ENCODE measurements at regions not wholly inside any gene's neighbourhood (a gene's known extent, or its start where the extent isn't known, plus 50 kb on each side); places are given as distances from the start of the nearest gene placed in this dataset.
"Not testable (repeated sequence)": the region's sequence is repeated elsewhere in the genome, so short reads cannot be mapped to it uniquely, and the experiment has no call there.

DNA sequence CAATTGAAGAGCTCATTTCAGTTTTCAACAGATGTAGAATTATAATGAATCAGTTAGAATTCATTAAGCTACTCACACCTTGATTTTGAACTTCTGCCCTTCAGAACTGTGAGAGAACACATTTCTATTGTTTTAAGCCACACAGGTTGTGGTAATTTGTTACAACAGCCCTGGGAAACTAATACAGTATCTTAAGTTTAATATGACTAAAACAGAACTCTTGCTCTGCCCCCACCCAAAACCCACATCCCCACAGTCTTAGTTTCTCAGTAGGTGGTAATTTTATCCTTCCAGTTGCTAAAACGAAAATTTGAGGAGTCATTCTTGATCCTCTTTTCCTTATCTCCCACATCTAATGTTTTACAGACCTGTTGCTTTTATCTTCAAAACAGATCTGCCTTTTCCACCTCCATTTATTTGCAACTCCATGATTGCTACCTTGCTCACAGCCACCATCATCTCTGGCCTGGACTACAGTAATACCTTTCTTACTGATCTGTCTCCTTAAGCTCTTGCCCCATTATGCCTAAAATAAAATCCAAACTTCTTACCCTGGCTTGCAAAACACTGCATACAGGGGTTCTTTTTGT, 72.8 kb upstream of the NXPH1 start:
- TF ChIP-seq, protein P1, sequence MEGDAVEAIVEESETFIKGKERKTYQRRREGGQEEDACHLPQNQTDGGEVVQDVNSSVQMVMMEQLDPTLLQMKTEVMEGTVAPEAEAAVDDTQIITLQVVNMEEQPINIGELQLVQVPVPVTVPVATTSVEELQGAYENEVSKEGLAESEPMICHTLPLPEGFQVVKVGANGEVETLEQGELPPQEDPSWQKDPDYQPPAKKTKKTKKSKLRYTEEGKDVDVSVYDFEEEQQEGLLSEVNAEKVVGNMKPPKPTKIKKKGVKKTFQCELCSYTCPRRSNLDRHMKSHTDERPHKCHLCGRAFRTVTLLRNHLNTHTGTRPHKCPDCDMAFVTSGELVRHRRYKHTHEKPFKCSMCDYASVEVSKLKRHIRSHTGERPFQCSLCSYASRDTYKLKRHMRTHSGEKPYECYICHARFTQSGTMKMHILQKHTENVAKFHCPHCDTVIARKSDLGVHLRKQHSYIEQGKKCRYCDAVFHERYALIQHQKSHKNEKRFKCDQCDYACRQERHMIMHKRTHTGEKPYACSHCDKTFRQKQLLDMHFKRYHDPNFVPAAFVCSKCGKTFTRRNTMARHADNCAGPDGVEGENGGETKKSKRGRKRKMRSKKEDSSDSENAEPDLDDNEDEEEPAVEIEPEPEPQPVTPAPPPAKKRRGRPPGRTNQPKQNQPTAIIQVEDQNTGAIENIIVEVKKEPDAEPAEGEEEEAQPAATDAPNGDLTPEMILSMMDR (conservative IDR thresholded peaks at IDR 0.05; ENCODE audit: low read depth, low read length): no peak
- H3K4me3 ChIP-seq (ENCODE audit: low read length): no peak overlapping the region
- no peak for DNase-seq (ENCODE audit: low read depth)

DNA sequence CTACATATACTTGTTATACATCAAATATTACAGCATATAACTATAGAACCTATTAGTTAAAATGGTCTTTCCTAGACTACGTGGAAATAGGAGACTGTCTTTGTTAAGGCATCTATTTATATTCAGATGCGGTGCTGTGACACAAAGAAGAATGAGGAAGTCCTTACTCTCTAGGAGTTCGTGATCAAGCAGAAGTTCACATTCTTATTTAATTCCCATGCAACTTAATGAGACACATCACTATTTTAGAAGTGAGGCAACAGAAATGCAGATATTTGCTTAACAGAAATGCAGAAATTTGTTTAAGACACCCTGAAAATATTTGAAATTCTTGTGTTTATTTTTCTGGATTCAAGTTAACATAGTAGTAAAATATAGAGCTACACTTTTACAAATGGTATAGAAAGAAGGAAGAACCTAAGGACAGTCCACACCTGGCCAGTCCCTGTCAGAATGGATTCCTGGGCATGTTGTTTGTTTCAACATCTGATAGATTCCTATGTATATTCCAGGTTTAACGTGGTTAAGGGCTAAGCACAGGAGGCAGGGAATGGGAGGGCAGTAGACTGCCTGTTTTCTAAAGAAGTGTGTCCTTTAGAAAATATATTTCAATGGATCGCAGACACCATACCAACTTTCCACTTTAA, 70.6 kb upstream of the NXPH1 start:
- DNase-seq (ENCODE audit: low read depth): no peak
- H3K4me3 ChIP-seq (ENCODE audit: low read length): no peak overlapping the region
- TF ChIP-seq, protein P1 (conservative IDR thresholded peaks at IDR 0.05; ENCODE audit: low read depth, low read length): no peak

DNA sequence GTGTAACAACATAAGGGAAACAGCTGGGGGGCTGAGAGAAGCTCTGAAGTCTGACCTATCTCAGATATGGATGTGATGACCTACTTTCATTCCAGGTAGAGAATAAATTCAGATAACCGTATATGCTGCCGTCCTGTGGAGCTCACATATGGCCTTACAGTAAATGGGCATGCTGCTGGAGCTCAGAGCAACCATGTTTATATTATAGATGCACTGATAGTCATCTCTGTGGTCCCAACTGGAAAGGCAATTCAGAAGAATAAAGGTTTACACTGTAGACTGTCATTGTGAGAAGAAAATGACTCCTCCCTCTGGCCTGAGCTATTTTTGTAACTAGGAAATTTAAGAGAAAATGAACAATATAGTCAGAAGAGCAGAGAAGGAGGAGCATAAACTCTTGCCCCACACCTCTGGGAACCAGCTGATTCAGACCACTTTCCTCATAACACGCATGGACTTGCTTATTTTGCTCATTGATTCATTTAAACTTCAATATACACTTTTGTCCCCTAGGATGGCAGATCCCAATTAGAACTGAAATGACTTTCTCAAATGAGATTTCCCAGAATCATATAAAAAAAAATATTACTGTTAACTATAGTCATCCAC, 69.9 kb upstream of the NXPH1 start:
- DNase-seq (ENCODE audit: low read depth): no peak
- H3K4me3 ChIP-seq (ENCODE audit: low read length): no peak overlapping the region
- TF ChIP-seq, protein P1 (conservative IDR thresholded peaks at IDR 0.05; ENCODE audit: low read depth, low read length): no peak

DNA sequence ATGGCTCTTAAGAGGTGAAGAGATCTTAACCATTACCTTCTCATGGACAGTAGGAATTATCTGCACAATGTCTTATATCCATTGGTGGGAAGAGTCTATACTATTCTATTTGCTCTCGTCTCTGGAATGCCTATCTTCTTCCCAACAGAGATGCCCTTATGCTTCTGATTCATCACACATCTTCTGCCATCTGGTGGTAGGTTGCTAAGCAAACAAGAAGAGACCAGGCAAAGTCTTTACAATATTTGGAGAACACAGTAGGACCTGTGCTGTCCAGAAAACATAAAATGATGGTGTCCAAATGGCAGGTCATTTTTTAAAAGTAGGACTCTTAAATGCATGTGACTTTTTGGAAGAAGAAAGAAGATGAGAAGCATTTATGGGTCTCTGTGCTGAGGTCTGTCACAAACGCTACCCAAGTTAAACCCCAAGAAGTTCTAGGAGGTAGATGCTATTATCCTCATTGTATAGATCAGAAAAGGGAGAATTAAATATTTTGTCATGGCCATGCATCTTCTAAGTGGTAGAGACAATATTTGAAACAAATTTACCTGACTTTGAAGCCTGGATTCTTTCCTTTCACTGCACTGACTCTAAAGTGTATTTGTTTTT, 67.8 kb upstream of the NXPH1 start:
- DNase-seq (ENCODE audit: low read depth): no peak
- TF ChIP-seq, protein P1 (conservative IDR thresholded peaks at IDR 0.05; ENCODE audit: low read depth, low read length): peak; percentile 47
- no peak overlapping the region for H3K4me3 ChIP-seq (ENCODE audit: low read length)

DNA sequence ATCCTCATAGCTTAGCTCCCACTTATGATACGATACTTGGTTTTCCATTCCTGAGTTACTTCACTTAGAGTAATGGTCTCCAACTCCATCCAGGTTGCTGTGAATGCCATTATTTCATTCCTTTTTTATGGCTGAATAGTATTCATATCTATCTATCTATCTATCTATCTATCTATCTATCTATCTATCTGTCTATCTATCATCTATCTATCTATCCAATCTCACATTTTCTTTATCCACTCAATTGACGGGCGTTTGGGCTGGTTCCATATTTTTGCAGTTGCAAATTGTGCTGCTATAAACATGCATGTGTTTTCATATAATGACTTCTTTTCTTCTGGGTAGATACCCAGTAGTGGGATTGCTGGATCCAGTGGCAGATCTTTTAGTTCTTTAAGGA, 65.4 kb upstream of the NXPH1 start:
- not testable (repeated sequence) for H3K4me3 ChIP-seq (ENCODE audit: low read length); DNase-seq (ENCODE audit: low read depth)

DNA sequence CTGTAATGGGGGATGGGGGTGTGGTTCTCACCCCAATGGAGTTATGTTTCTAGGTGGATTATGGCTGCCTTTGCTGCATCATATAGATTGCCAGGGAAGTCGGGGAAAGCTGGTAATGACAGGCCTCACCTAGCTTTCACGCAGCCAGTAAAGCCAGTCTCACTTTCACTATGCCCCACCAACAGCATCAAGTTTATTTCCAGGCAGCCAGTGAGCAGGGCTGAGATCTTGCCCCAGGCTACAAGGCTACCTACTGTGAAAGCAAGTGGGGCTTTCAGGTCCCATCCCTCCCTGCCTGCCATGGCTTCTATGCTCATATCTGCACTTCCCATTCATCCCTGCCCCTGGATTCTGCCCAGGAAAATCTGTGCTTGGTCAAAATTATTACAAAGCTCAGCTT, 61.7 kb upstream of the NXPH1 start:
- no peak for DNase-seq (ENCODE audit: low read depth)
- no peak overlapping the region for H3K4me3 ChIP-seq (ENCODE audit: low read length)

DNA sequence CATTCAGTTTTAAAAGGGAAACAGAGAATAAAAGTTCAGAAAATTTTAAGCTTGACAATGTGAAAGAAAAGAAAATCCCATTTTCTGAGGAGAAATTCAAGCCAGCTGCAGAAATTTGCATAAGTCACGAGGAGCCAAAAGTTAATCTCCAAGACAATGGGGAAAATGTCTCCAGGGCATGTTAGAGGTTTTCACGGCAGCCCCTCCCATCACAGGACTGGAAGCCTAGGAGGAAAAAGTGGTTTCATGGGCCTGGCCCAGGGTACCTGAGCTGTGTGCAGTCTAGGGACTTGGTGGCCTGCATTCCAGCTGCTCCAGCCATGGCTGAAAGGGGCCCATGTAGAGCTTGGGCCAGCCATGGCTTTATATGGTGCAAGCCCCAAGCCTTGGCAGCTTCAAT, 59.6 kb upstream of the NXPH1 start:
- TF ChIP-seq, protein P1 (conservative IDR thresholded peaks at IDR 0.05; ENCODE audit: low read depth, low read length): no peak
- no peak for DNase-seq (ENCODE audit: low read depth)
- no peak overlapping the region for H3K4me3 ChIP-seq (ENCODE audit: low read length)

More for the DNA sequence above, 61.7 kb upstream of the NXPH1 start:
- TF ChIP-seq, protein P1 (conservative IDR thresholded peaks at IDR 0.05; ENCODE audit: low read depth, low read length): no peak
